ENCODE measurements at regions not wholly inside any gene's neighbourhood (a gene's known extent, or its start where the extent isn't known, plus 50 kb on each side); places are given as distances from the start of the nearest gene placed in this dataset.
A peak's percentile ranks its signal among the peaks of the same experiment; 100 is the strongest.

GRCh38 chr1:163504331-163504978 lies 182.7 kb downstream of the NUF2 start:
- POLR2A ChIA-PET = no interaction called here
- Mint-ChIP-seq H3K4me3 (no peak overlapping the region), H3K27me3 (peaks cover 1% of the 10 kb centered on the region), H3K36me3 (no peaks in the 10 kb centered on the region), H3K4me1 (ENCODE audit: low read depth) (no peaks in the 10 kb centered on the region), H3K9me3 (no peaks in the 10 kb centered on the region), H3K27ac (no peak overlapping the region)
- intact Hi-C loops (cut with micrococcal nuclease) = no loop called here
- no peak for DNase-seq
- CTCF ChIA-PET = no interaction called here

GRCh38 chr1:163509114-163509513 lies 187.4 kb downstream of the NUF2 start:
- Mint-ChIP-seq H3K4me1 (ENCODE audit: low read depth) (no peaks in the 10 kb centered on the region), H3K4me3 (no peak overlapping the region), H3K9me3 (no peaks in the 10 kb centered on the region), H3K27me3 (peaks cover 1% of the 10 kb centered on the region), H3K36me3 (no peaks in the 10 kb centered on the region), H3K27ac (no peak overlapping the region)
- DNase-seq = no peak
- intact Hi-C loops (cut with micrococcal nuclease) = no loop called here
- ChIA-PET CTCF (no interaction called here), POLR2A (no interaction called here)

- intact Hi-C loops (cut with micrococcal nuclease) = no loop called here
- no peak for DNase-seq
- CTCF ChIA-PET = no interaction called here
- Mint-ChIP-seq H3K27me3 (no peaks in the 10 kb centered on the region), H3K27ac (no peak overlapping the region), H3K4me1 (ENCODE audit: low read depth) (no peaks in the 10 kb centered on the region), H3K9me3 (no peaks in the 10 kb centered on the region), H3K36me3 (no peaks in the 10 kb centered on the region), H3K4me3 (no peak overlapping the region)
- POLR2A ChIA-PET = no interaction called here
Observed at GRCh38 chr1:163512349-163512989, 190.7 kb downstream of the NUF2 start.

- no peaks in the 10 kb centered on the region for H3K36me3 Mint-ChIP-seq
- no peak for DNase-seq
- CTCF ChIA-PET = no interaction called here
- intact Hi-C loops (cut with micrococcal nuclease) = no loop called here
- peaks cover 2% of the 10 kb centered on the region for H3K9me3 Mint-ChIP-seq
- POLR2A ChIA-PET = no interaction called here
- no peak overlapping the region for H3K4me3 Mint-ChIP-seq
- H3K27me3 Mint-ChIP-seq = peaks cover 3% of the 10 kb centered on the region
- H3K27ac Mint-ChIP-seq = no peak overlapping the region
- H3K4me1 Mint-ChIP-seq (ENCODE audit: low read depth) = no peaks in the 10 kb centered on the region
Observed at GRCh38 chr1:163523375-163524029, 201.7 kb downstream of the NUF2 start.

- DNase-seq = peak; percentile 12
- CTCF ChIA-PET = interaction anchor here (1.2 kb wide), 1 partner anchor 36 kb away, joined by 3 read pairs; no protein-coding TSS in a partner anchor
- POLR2A ChIA-PET = no interaction called here
- Mint-ChIP-seq H3K4me1 (ENCODE audit: low read depth) (no peaks in the 10 kb centered on the region), H3K4me3 (no peak overlapping the region), H3K27ac (no peak overlapping the region), H3K27me3 (peaks cover 1% of the 10 kb centered on the region), H3K36me3 (no peaks in the 10 kb centered on the region), H3K9me3 (peaks cover 2% of the 10 kb centered on the region)
- intact Hi-C loops (cut with micrococcal nuclease) = no loop called here
Observed at GRCh38 chr1:163528710-163529348, 207.1 kb downstream of the NUF2 start.

- ChIA-PET POLR2A (no interaction called here), CTCF (interaction anchor here (1.6 kb wide), 1 partner anchor 9 kb away, joined by 4 read pairs; no protein-coding TSS in a partner anchor)
- intact Hi-C loops (cut with micrococcal nuclease) = no loop called here
- DNase-seq = no peak
- H3K36me3 Mint-ChIP-seq = no peaks in the 10 kb centered on the region
- no peak overlapping the region for H3K4me3 Mint-ChIP-seq
- peaks cover 2% of the 10 kb centered on the region for H3K9me3 Mint-ChIP-seq
- H3K27me3 Mint-ChIP-seq = peaks cover 1% of the 10 kb centered on the region
- no peaks in the 10 kb centered on the region for H3K4me1 Mint-ChIP-seq (ENCODE audit: low read depth)
- no peak overlapping the region for H3K27ac Mint-ChIP-seq
Observed at GRCh38 chr1:163531345-163531744, 209.6 kb downstream of the NUF2 start.

- Mint-ChIP-seq H3K4me1 (ENCODE audit: low read depth) (no peaks in the 10 kb centered on the region), H3K27me3 (no peaks in the 10 kb centered on the region), H3K36me3 (no peaks in the 10 kb centered on the region), H3K9me3 (no peaks in the 10 kb centered on the region), H3K27ac (no peak overlapping the region), H3K4me3 (no peak overlapping the region)
- ChIA-PET CTCF (interaction anchor here (0.7 kb wide), 1 partner anchor 136 kb away, joined by 3 read pairs; no protein-coding TSS in a partner anchor), POLR2A (no interaction called here)
- intact Hi-C loops (cut with micrococcal nuclease) = no loop called here
- no peak for DNase-seq
Observed at GRCh38 chr1:163535401-163535800, 213.6 kb downstream of the NUF2 start.

- ChIA-PET CTCF (interaction anchor here (0.7 kb wide), 1 partner anchor 136 kb away, joined by 3 read pairs; no protein-coding TSS in a partner anchor), POLR2A (no interaction called here)
- DNase-seq = no peak
- H3K4me3 Mint-ChIP-seq = no peak overlapping the region
- no peaks in the 10 kb centered on the region for H3K36me3 Mint-ChIP-seq
- H3K9me3 Mint-ChIP-seq = no peaks in the 10 kb centered on the region
- H3K27ac Mint-ChIP-seq = no peak overlapping the region
- H3K4me1 Mint-ChIP-seq (ENCODE audit: low read depth) = no peaks in the 10 kb centered on the region
- intact Hi-C loops (cut with micrococcal nuclease) = no loop called here
- no peaks in the 10 kb centered on the region for H3K27me3 Mint-ChIP-seq
Observed at GRCh38 chr1:163535807-163536206, 214.1 kb downstream of the NUF2 start.

GRCh38 chr1:163537809-163538208 lies 216.1 kb downstream of the NUF2 start:
- no peak for DNase-seq
- no peaks in the 10 kb centered on the region for H3K36me3 Mint-ChIP-seq
- POLR2A ChIA-PET = no interaction called here
- intact Hi-C loops (cut with micrococcal nuclease) = no loop called here
- H3K27ac Mint-ChIP-seq = no peak overlapping the region
- no peak overlapping the region for H3K4me3 Mint-ChIP-seq
- H3K27me3 Mint-ChIP-seq = no peaks in the 10 kb centered on the region
- CTCF ChIA-PET = no interaction called here
- H3K9me3 Mint-ChIP-seq = no peaks in the 10 kb centered on the region
- no peaks in the 10 kb centered on the region for H3K4me1 Mint-ChIP-seq (ENCODE audit: low read depth)

- ChIA-PET POLR2A (no interaction called here), CTCF (no interaction called here)
- H3K27ac Mint-ChIP-seq = no peak overlapping the region
- intact Hi-C loops (cut with micrococcal nuclease) = no loop called here
- H3K4me3 Mint-ChIP-seq = no peak overlapping the region
- no peaks in the 10 kb centered on the region for H3K4me1 Mint-ChIP-seq (ENCODE audit: low read depth)
- no peaks in the 10 kb centered on the region for H3K27me3 Mint-ChIP-seq
- DNase-seq = no peak
- H3K9me3 Mint-ChIP-seq = no peaks in the 10 kb centered on the region
- no peaks in the 10 kb centered on the region for H3K36me3 Mint-ChIP-seq
Observed at GRCh38 chr1:163538667-163539066, 216.9 kb downstream of the NUF2 start.

GRCh38 chr1:163540727-163541126 lies 219.0 kb downstream of the NUF2 start:
- CTCF ChIA-PET = interaction anchor here (1.2 kb wide), 1 partner anchor 10 kb away, joined by 4 read pairs; no protein-coding TSS in a partner anchor
- no peak overlapping the region for H3K27ac Mint-ChIP-seq
- DNase-seq = no peak
- POLR2A ChIA-PET = no interaction called here
- H3K9me3 Mint-ChIP-seq = no peaks in the 10 kb centered on the region
- intact Hi-C loops (cut with micrococcal nuclease) = no loop called here
- H3K27me3 Mint-ChIP-seq = no peaks in the 10 kb centered on the region
- no peaks in the 10 kb centered on the region for H3K36me3 Mint-ChIP-seq
- H3K4me3 Mint-ChIP-seq = no peak overlapping the region
- H3K4me1 Mint-ChIP-seq (ENCODE audit: low read depth) = no peaks in the 10 kb centered on the region

- Mint-ChIP-seq H3K36me3 (no peaks in the 10 kb centered on the region), H3K9me3 (peaks cover 2% of the 10 kb centered on the region), H3K27ac (no peak overlapping the region), H3K4me3 (no peak overlapping the region), H3K4me1 (ENCODE audit: low read depth) (no peaks in the 10 kb centered on the region), H3K27me3 (no peaks in the 10 kb centered on the region)
- DNase-seq = no peak
- ChIA-PET POLR2A (no interaction called here), CTCF (no interaction called here)
- intact Hi-C loops (cut with micrococcal nuclease) = no loop called here
Observed at GRCh38 chr1:163544441-163544840, 222.7 kb downstream of the NUF2 start.

Measured in activated CD4-positive, alpha-beta memory T cell treated with anti-CD3 and anti-CD28 coated beads for 36 hours (primary cell).